CD14-positive monocyte (primary cell): ENCODE measurements at regions not wholly inside any gene's neighbourhood (a gene's known extent, or its start where the extent isn't known, plus 50 kb on each side); places are given as distances from the start of the nearest gene placed in this dataset.

Experiments used
- DNase-seq, 3 donors: peaks; one replicate each; pipeline ENCODE4 v3.0.0-alpha.2; 2011 to 2022
- H2AFZ ChIP-seq: 2 replicates; pipeline ENCODE4 v1.6.0; 2012; ENCODE audit warnings: mild to moderate bottlenecking, low read depth, low read length, inconsistent platforms; ENCODE audit not compliant: insufficient read depth, poor library complexity, severe bottlenecking
- H3K27ac ChIP-seq, 2 donors: 1 replicate in 1 of 2; 2 replicates in 1 of 2; pipeline ENCODE4 v1.5.1; 2012 to 2013; ENCODE audit warnings: low read length in 2 of 2, control low read depth in 1 of 2, inconsistent platforms in 1 of 2, low read depth in 1 of 2, mild to moderate bottlenecking in 1 of 2
- H3K27me3 ChIP-seq, 2 donors: one replicate each; pipeline versions ENCODE4 v1.6.0 to v1.6.1; 2011 to 2013; ENCODE audit warnings: low read length in 2 of 2; ENCODE audit not compliant: control insufficient read depth in 2 of 2, insufficient read depth in 2 of 2
- H3K36me3 ChIP-seq, 2 donors: replicated peaks in 1 of 2; 1 replicate in 1 of 2; 2 replicates in 1 of 2; pipeline versions ENCODE4 v1.5.1 to v1.6.1; 2012 to 2013; ENCODE audit warnings: low read length in 2 of 2, control low read depth in 1 of 2, inconsistent platforms in 1 of 2, mild to moderate bottlenecking in 1 of 2; ENCODE audit not compliant: insufficient read depth in 2 of 2, control insufficient read depth in 1 of 2
- H3K4me1 ChIP-seq, 2 donors: 1 replicate in 1 of 2; 2 replicates in 1 of 2; pipeline versions ENCODE4 v1.5.1 to v1.6.1; 2012 to 2013; ENCODE audit warnings: low read length in 2 of 2, control low read depth in 1 of 2, inconsistent platforms in 1 of 2, mild to moderate bottlenecking in 1 of 2, moderate library complexity in 1 of 2; ENCODE audit not compliant: insufficient read depth in 2 of 2, control insufficient read depth in 1 of 2
- H3K4me2 ChIP-seq: replicated peaks from 2 replicates; pipeline ENCODE3; 2012; ENCODE audit warnings: low read length, moderate library complexity, mild to moderate bottlenecking; ENCODE audit not compliant: poor library complexity, severe bottlenecking; ENCODE audit errors: extremely low read depth
- H3K4me3 ChIP-seq, 3 experiments: fragments of 200-600 bp in 1 of 3; sonication (generic) in 1 of 3; replicated peaks in 1 of 3; 1 replicate in 2 of 3; 2 replicates in 1 of 3; pipeline ENCODE4 v1.5.1; 2011 to 2013; ENCODE audit warnings: low read length in 3 of 3, mild to moderate bottlenecking in 3 of 3, control low read depth in 2 of 3, low read depth in 2 of 3, inconsistent platforms in 1 of 3, moderate library complexity in 1 of 3
- H3K79me2 ChIP-seq: 2 replicates; pipeline ENCODE4 v1.6.0; 2012; ENCODE audit warnings: mild to moderate bottlenecking, control low read depth, inconsistent platforms, low read length, moderate library complexity; ENCODE audit not compliant: insufficient read depth
- H3K9ac ChIP-seq: 2 replicates; pipeline ENCODE4 v1.6.0; 2017; ENCODE audit warnings: low read length, mild to moderate bottlenecking; ENCODE audit not compliant: insufficient read depth, poor library complexity, severe bottlenecking
- H3K9me3 ChIP-seq, 2 donors: replicated peaks in 1 of 2; 1 replicate in 1 of 2; 2 replicates in 1 of 2; pipeline versions ENCODE4 v1.5.1 to v1.6.1; 2012 to 2013; ENCODE audit warnings: low read length in 2 of 2, control low read depth in 1 of 2; ENCODE audit not compliant: control insufficient read depth in 1 of 2, insufficient read depth in 1 of 2
- H4K20me1 ChIP-seq: 2 replicates; pipeline ENCODE4 v1.6.0; 2012; ENCODE audit warnings: mild to moderate bottlenecking, low read length, control low read depth, moderate library complexity; ENCODE audit not compliant: insufficient read depth
- H3K27ac Mint-ChIP-seq, 7 donors: one replicate each; pipeline ENCODE4 v1.8.0; 2020; ENCODE audit warnings: mild to moderate bottlenecking in 7 of 7, mixed read lengths in 7 of 7, moderate library complexity in 6 of 7, inconsistent platforms in 2 of 7
- H3K27me3 Mint-ChIP-seq, 3 donors: one replicate each; pipeline ENCODE4 v1.8.0; 2021 to 2022; ENCODE audit warnings: low read depth in 3 of 3, mild to moderate bottlenecking in 3 of 3, mixed read lengths in 3 of 3, moderate library complexity in 3 of 3, inconsistent platforms in 1 of 3
- H3K36me3 Mint-ChIP-seq, 2 donors: one replicate each; pipeline ENCODE4 v1.8.0; 2020; ENCODE audit warnings: mixed read lengths in 2 of 2, inconsistent platforms in 1 of 2, mild to moderate bottlenecking in 1 of 2
- H3K4me1 Mint-ChIP-seq: one replicate; pipeline ENCODE4 v1.8.0; 2020; ENCODE audit warnings: mild to moderate bottlenecking, mixed read lengths
- H3K4me3 Mint-ChIP-seq, 2 donors: one replicate each; pipeline ENCODE4 v1.8.0; 2020; ENCODE audit warnings: mild to moderate bottlenecking in 2 of 2, mixed read lengths in 2 of 2, moderate library complexity in 1 of 2
- H3K9me3 Mint-ChIP-seq, 7 donors: one replicate each; pipeline ENCODE4 v1.8.0; 2020 to 2022; ENCODE audit warnings: mixed read lengths in 7 of 7, mild to moderate bottlenecking in 6 of 7, moderate library complexity in 6 of 7, inconsistent platforms in 2 of 7
- WGBS: methylation state at CpG from one replicate; pipeline ENCODE4 v1.1.5; 2013; ENCODE audit warnings: missing lambda C conversion rate; ENCODE audit not compliant: insufficient coverage; 5-methylcytosine and 5-hydroxymethylcytosine counted together
- intact Hi-C, 2 donors: fragments of 100-400 bp; cut with micrococcal nuclease; formaldehyde crosslinking; loops; one replicate each; pipeline versions ENCODE4 v1.15.0 to v1.15.1; 2023
- TF ChIP-seq, protein P1 (sequence below): fragments of 200-600 bp; IDR thresholded peaks from one replicate; pipeline ENCODE4 v1.8.0; 2022; ENCODE audit warnings: antibody characterized with exemption, mild to moderate bottlenecking

DNA sequence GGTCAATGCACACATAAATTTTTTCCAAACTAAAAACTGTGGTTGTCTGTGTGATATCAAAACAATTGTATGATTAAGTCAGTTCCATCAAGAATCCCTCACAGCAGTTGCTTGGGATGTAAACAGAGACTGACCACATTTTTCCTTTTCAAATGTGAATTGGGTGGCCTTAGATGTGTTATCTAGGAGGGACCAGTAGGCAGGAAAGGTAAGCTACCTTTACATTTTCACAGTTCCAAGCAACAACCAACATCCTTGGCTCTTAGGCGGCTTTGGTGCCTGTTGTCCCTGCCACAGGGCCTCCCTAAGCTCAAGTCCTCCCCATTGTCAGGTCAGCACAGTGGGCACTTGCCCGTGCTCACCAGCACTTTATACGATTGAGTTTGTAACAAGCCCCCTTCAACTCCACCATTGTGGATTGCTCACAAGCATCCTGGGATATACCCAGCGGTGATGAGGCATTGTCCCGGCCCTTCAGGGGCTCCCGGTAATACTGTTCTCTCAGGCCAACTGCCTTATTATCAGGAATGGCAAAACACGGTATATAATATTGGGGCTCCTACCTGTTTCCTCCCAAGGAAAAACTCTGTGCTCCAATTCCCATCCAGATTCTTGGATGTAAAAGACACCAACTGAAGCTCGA, 114.9 kb upstream of the ANKRD1 start:
- Mint-ChIP-seq H3K4me1 (peaks cover 16% of the 10 kb centered on the region), H3K4me3 (no peak overlapping the region), H3K9me3 (no peaks in the 10 kb centered on the region), H3K36me3 (no peaks in the 10 kb centered on the region), H3K27me3 (peaks cover 2 to 4% (median 2%) of the 10 kb centered on the region in 3 donors), H3K27ac (no peak overlapping the region)
- H3K79me2 ChIP-seq: no peaks in the 10 kb centered on the region
- no peaks in the 10 kb centered on the region for H3K27me3 ChIP-seq
- no peaks in the 10 kb centered on the region for H3K36me3 ChIP-seq
- H4K20me1 ChIP-seq: no peaks in the 10 kb centered on the region
- no peak overlapping the region for H3K27ac ChIP-seq
- H2AFZ ChIP-seq: no peak overlapping the region
- H3K4me3 ChIP-seq: no peak overlapping the region
- WGBS: 96% methylated on average over 8 of the region's 8 CpGs
- TF ChIP-seq, protein P1, sequence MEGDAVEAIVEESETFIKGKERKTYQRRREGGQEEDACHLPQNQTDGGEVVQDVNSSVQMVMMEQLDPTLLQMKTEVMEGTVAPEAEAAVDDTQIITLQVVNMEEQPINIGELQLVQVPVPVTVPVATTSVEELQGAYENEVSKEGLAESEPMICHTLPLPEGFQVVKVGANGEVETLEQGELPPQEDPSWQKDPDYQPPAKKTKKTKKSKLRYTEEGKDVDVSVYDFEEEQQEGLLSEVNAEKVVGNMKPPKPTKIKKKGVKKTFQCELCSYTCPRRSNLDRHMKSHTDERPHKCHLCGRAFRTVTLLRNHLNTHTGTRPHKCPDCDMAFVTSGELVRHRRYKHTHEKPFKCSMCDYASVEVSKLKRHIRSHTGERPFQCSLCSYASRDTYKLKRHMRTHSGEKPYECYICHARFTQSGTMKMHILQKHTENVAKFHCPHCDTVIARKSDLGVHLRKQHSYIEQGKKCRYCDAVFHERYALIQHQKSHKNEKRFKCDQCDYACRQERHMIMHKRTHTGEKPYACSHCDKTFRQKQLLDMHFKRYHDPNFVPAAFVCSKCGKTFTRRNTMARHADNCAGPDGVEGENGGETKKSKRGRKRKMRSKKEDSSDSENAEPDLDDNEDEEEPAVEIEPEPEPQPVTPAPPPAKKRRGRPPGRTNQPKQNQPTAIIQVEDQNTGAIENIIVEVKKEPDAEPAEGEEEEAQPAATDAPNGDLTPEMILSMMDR: no peak
- no peaks in the 10 kb centered on the region for H3K9me3 ChIP-seq
- no peak overlapping the region for H3K4me2 ChIP-seq
- intact Hi-C loops: no loop called here
- H3K9ac ChIP-seq: no peak overlapping the region
- peaks cover 0 to 7% of the 10 kb centered on the region in 2 donors for H3K4me1 ChIP-seq
- DNase-seq: no peak

DNA sequence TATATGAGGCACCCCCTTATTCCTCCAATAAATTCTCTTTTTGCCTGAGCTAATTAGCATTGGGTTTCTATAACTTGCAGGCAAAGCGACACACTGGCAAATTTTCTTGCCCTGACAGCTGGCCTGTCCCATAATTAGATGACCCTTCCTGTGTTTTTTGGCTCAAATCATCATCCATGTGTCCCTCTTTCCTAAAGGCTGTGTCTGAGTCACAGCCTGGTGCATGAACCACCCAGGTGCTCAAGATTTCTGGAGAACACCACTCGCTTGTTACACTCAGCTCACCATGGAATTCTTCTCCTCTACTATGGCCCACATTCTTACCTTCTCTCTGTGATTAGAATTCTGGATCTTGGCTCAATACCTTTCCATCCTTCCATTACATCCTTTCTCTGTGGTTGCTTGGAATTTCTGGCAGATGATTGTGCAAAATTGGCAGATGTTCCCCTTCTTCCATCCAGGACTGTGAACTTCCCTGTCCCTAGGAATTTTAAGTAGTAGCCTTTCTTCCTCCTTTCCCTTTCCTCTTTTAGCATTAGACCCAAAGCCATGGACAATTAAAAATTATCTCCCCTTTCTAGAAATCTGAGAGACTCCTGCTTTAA, 116.0 kb upstream of the ANKRD1 start:
- H3K4me2 ChIP-seq: no peak overlapping the region
- Mint-ChIP-seq H3K4me3 (no peak overlapping the region), H3K4me1 (peaks cover 16% of the 10 kb centered on the region), H3K9me3 (no peaks in the 10 kb centered on the region), H3K36me3 (no peaks in the 10 kb centered on the region), H3K27ac (no peak overlapping the region), H3K27me3 (peaks cover 0 to 3% (median 2%) of the 10 kb centered on the region in 3 donors)
- no peaks in the 10 kb centered on the region for H3K36me3 ChIP-seq
- no peak overlapping the region for H2AFZ ChIP-seq
- H3K9ac ChIP-seq: no peak overlapping the region
- TF ChIP-seq, protein P1: no peak
- no peak overlapping the region for H3K27ac ChIP-seq
- peaks cover 0 to 2% of the 10 kb centered on the region in 2 donors for H3K27me3 ChIP-seq
- H3K79me2 ChIP-seq: no peaks in the 10 kb centered on the region
- H4K20me1 ChIP-seq: no peaks in the 10 kb centered on the region
- WGBS: 88% methylated on average over 2 of the region's 2 CpGs
- H3K4me3 ChIP-seq: no peak overlapping the region
- peaks cover 0 to 7% of the 10 kb centered on the region in 2 donors for H3K4me1 ChIP-seq
- no peaks in the 10 kb centered on the region for H3K9me3 ChIP-seq
- no peak for DNase-seq
- intact Hi-C loops: no loop called here
